CD4-positive, alpha-beta T cell treated with Interleukin-15 for 4 hours (primary cell): ENCODE measurements at regions not wholly inside any gene's neighbourhood (a gene's known extent, or its start where the extent isn't known, plus 50 kb on each side); places are given as distances from the start of the nearest gene placed in this dataset.

Source experiments
- DNase-seq: peaks from one replicate; pipeline ENCODE4 v3.0.0-alpha.2; 2020; ENCODE audit warnings: low spot score

- no peak for DNase-seq
These were observed 733.7 kb upstream of the CITED2 start for GRCh38 chr6:140108167-140108566.

GRCh38 chr6:140107216-140107615 lies 732.8 kb upstream of the CITED2 start:
- no peak for DNase-seq

GRCh38 chr6:140105857-140106256 lies 731.4 kb upstream of the CITED2 start:
- no peak for DNase-seq

GRCh38 chr6:140105241-140105640 lies 730.8 kb upstream of the CITED2 start:
- no peak for DNase-seq

GRCh38 chr6:140101818-140102217 lies 727.4 kb upstream of the CITED2 start:
- DNase-seq, result no peak

- no peak for DNase-seq
These were observed 726.9 kb upstream of the CITED2 start for GRCh38 chr6:140101367-140101766.

GRCh38 chr6:140095532-140095931 lies 721.1 kb upstream of the CITED2 start:
- no peak for DNase-seq

- DNase-seq, result no peak
These were observed 717.4 kb upstream of the CITED2 start for GRCh38 chr6:140091895-140092294.

GRCh38 chr6:140090871-140091270 lies 716.4 kb upstream of the CITED2 start:
- no peak for DNase-seq

GRCh38 chr6:140083375-140083774 lies 708.9 kb upstream of the CITED2 start:
- no peak for DNase-seq

GRCh38 chr6:140082867-140083297 lies 708.4 kb upstream of the CITED2 start:
- DNase-seq, result no peak

GRCh38 chr6:140079328-140079727 lies 704.9 kb upstream of the CITED2 start:
- DNase-seq, result no peak

- no peak for DNase-seq
These were observed 704.2 kb upstream of the CITED2 start for GRCh38 chr6:140078561-140079125.

- DNase-seq, result no peak
These were observed 703.5 kb upstream of the CITED2 start for GRCh38 chr6:140077827-140078560.

- DNase-seq, result no peak
These were observed 701.7 kb upstream of the CITED2 start for GRCh38 chr6:140076105-140076504.

- no peak for DNase-seq
These were observed 699.0 kb upstream of the CITED2 start for GRCh38 chr6:140073456-140073855.

GRCh38 chr6:140071601-140072062 lies 697.2 kb upstream of the CITED2 start:
- DNase-seq, result no peak

- no peak for DNase-seq
These were observed 696.5 kb upstream of the CITED2 start for GRCh38 chr6:140070846-140071473.

- DNase-seq, result no peak
These were observed 695.1 kb upstream of the CITED2 start for GRCh38 chr6:140069576-140069975.

- no peak for DNase-seq
These were observed 694.4 kb upstream of the CITED2 start for GRCh38 chr6:140068801-140069200.

- no peak for DNase-seq
These were observed 689.9 kb upstream of the CITED2 start for GRCh38 chr6:140064366-140064765.

GRCh38 chr6:140063021-140063399 lies 688.6 kb upstream of the CITED2 start:
- no peak for DNase-seq
